ENCODE measurements at regions not wholly inside any gene's neighbourhood (a gene's known extent, or its start where the extent isn't known, plus 50 kb on each side); places are given as distances from the start of the nearest gene placed in this dataset.

- no peaks in the 10 kb centered on the region for H3K4me1 ChIP-seq (ENCODE audit: low read depth)
- H3K36me3 ChIP-seq (ENCODE audit: low read depth) = no peaks in the 10 kb centered on the region
- intact Hi-C loops (cut with DNase I, micrococcal nuclease) = no loop called here
- no peaks in the 10 kb centered on the region for H3K9me3 ChIP-seq
- no peak for ATAC-seq
- TF ChIP-seq CTCF (IDR thresholded peaks at IDR 0.05) = no peak
- H3K4me3 ChIP-seq = no peak overlapping the region
- no peak for DNase-seq
Observed at GRCh38 chr4:141962486-141962885, 326.1 kb downstream of the IL15 start.

- H3K4me3 ChIP-seq = no peak overlapping the region
- TF ChIP-seq CTCF (IDR thresholded peaks at IDR 0.05) = no peak
- no peaks in the 10 kb centered on the region for H3K9me3 ChIP-seq
- intact Hi-C loops (cut with DNase I, micrococcal nuclease) = no loop called here
- DNase-seq (no peak), ATAC-seq (no peak)
- H3K4me1 ChIP-seq (ENCODE audit: low read depth) = no peaks in the 10 kb centered on the region
- no peaks in the 10 kb centered on the region for H3K36me3 ChIP-seq (ENCODE audit: low read depth)
Observed at GRCh38 chr4:141971869-141972268, 335.5 kb downstream of the IL15 start.

DNA sequence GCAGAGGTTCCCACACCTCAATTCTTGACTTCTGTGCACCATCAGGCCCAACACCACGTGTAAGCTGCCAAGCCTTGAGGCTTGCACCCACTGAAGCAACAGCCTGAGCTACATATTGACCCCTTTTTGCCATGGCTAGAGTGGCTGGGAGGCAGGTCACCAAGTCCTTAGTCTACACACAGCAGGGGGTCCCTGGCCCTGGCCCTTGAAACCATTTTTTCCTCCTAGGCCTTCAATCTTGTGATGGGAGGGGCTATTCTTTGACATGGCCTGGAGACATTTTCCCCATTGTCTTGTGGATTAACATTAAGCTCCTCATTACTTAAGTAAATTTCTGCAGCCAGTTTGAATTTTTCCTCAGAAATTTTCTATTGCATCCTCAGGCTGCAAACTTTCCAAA, 336.6 kb downstream of the IL15 start:
- Histone ChIP-seq H3K36me3 (ENCODE audit: low read depth) (no peaks in the 10 kb centered on the region), H3K4me3 (no peak overlapping the region), H3K9me3 (no peaks in the 10 kb centered on the region), H3K4me1 (ENCODE audit: low read depth) (no peaks in the 10 kb centered on the region)
- TF ChIP-seq CTCF (IDR thresholded peaks at IDR 0.05) = no peak
- DNase-seq (no peak), ATAC-seq (no peak)
- intact Hi-C loops (cut with DNase I, micrococcal nuclease) = no loop called here
